ENCODE measurements at regions not wholly inside any gene's neighbourhood (a gene's known extent, or its start where the extent isn't known, plus 50 kb on each side); places are given as distances from the start of the nearest gene placed in this dataset.
A peak's percentile ranks its signal among the peaks of the same experiment; 100 is the strongest.

DNA sequence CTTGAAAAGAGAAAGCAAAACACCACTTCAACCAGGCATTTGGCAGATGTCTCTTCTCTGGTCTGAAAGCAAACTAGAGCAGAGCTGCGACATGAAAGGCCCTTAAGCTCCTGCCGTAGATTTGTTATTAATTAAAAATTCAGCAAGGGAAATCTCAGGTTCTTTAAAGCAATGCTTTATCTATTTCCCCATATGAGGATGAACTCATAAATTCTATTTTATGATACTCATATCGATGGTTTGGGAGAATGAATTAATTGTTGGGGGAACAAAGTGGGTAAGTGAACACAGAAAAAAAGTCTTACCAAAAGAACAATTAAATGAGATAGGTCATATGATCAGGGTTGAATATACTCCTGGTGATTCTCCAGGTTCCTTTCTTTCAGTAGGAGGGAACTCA lies 464.7 kb upstream of the SLC35B3 start:
- Histone ChIP-seq H3K4me1 (ENCODE audit: insufficient read depth, low read length) (no peaks in the 10 kb centered on the region), H4K20me1 (ENCODE audit: insufficient read depth, low read length) (no peaks in the 10 kb centered on the region), H3K9me3 (ENCODE audit: low read length) (no peaks in the 10 kb centered on the region), H3K27ac (ENCODE audit: extremely low read length, insufficient read depth, low read length) (no peak overlapping the region), H2AFZ (ENCODE audit: low read length) (no peak overlapping the region), H3K4me2 (ENCODE audit: low read depth, low read length) (no peak overlapping the region), H3K36me3 (replicated peaks in 1 of 2; ENCODE audit: control insufficient read depth in 1 of 2, insufficient read depth in 2 of 2, low read length in 2 of 2) (no peaks in the 10 kb centered on the region), H3K27me3 (ENCODE audit: control insufficient read depth in 1 of 2, insufficient read depth in 2 of 2, low read length in 2 of 2) (no peaks in the 10 kb centered on the region), H3K9ac (ENCODE audit: insufficient read depth, low read depth, low read length) (no peak overlapping the region), H3K4me3 (replicated peaks in 1 of 3; ENCODE audit: insufficient read depth in 1 of 3, low read depth in 2 of 3, low read length in 3 of 3) (no peak overlapping the region), H3K79me2 (ENCODE audit: insufficient read depth, low read length) (no peaks in the 10 kb centered on the region)
- CTCF ChIA-PET (ENCODE audit: low intra/inter-chr PET ratio, low total read pairs): no interaction called here
- no TSS peak for BruUV-seq (replicated peaks)
- no peak for DNase-seq (ENCODE audit: low spot score)
- POLR2A ChIA-PET: no interaction called here
- ATAC-seq: no peak
- no peak for FAIRE-seq
- intact Hi-C loops (cut with micrococcal nuclease; ENCODE audit: unreplicated experiment): no loop called here
- in situ Hi-C loops (cut with HindIII; ENCODE audit: extremely low pct_ligation_motif_present, low pct_unique_long_range_greater_than_20kb): no loop called here
- TF ChIP-seq ZSCAN12 (CRISPR knock-in tag; IDR thresholded peaks at IDR 0.05): no peak
- TF ChIP-seq ZMYM4 (CRISPR knock-in tag; IDR thresholded peaks at IDR 0.05): no peak
- TF ChIP-seq SMC3 (IDR thresholded peaks at IDR 0.05; ENCODE audit: low read length): no peak
- WGBS (ENCODE audit: low lambda C conversion rate): 24% methylated on average over 3 of the region's 3 CpGs

DNA sequence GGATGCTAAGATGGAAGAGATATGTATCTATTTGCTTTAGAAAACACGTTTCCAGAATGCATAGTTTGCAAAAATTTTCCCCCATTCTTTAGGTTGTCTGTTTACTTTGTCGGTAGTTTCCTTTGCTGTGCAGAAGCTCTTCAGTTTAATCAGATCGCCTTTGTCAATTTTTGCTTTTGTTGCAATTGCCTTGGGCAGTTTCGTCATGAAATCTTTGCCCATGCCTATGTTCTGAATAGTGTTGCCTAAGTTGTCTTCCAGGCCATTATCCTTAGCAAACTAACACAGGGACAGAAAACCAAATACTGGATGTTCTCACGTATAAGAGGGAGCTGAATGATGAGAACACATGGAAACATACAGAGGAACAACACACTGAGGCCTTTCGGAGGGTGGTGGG lies 454.2 kb upstream of the SLC35B3 start:
- in situ Hi-C loops (cut with HindIII; ENCODE audit: extremely low pct_ligation_motif_present, low pct_unique_long_range_greater_than_20kb): no loop called here
- FAIRE-seq (no peak), DNase-seq (ENCODE audit: low spot score) (no peak), ATAC-seq (no peak)
- ChIA-PET CTCF (ENCODE audit: low intra/inter-chr PET ratio, low total read pairs) (no interaction called here), POLR2A (no interaction called here)
- no peaks in the 10 kb centered on the region for H3K79me2 ChIP-seq (ENCODE audit: insufficient read depth, low read length)
- no peaks in the 10 kb centered on the region for H4K20me1 ChIP-seq (ENCODE audit: insufficient read depth, low read length)
- H3K4me1 ChIP-seq (ENCODE audit: insufficient read depth, low read length): no peaks in the 10 kb centered on the region
- intact Hi-C loops (cut with micrococcal nuclease; ENCODE audit: unreplicated experiment): no loop called here
- H3K27me3 ChIP-seq (ENCODE audit: control insufficient read depth in 1 of 2, insufficient read depth in 2 of 2, low read length in 2 of 2): no peaks in the 10 kb centered on the region
- no peak overlapping the region for H3K4me3 ChIP-seq (replicated peaks in 1 of 3; ENCODE audit: insufficient read depth in 1 of 3, low read depth in 2 of 3, low read length in 3 of 3)
- WGBS (ENCODE audit: low lambda C conversion rate): 3% methylated on average over 6 of the region's 6 CpGs
- no peaks in the 10 kb centered on the region for H3K36me3 ChIP-seq (replicated peaks in 1 of 2; ENCODE audit: control insufficient read depth in 1 of 2, insufficient read depth in 2 of 2, low read length in 2 of 2)
- H3K27ac ChIP-seq (ENCODE audit: extremely low read length, insufficient read depth, low read length): no peak overlapping the region
- no peaks in the 10 kb centered on the region for H3K9me3 ChIP-seq (ENCODE audit: low read length)
- TF ChIP-seq, protein P1, sequence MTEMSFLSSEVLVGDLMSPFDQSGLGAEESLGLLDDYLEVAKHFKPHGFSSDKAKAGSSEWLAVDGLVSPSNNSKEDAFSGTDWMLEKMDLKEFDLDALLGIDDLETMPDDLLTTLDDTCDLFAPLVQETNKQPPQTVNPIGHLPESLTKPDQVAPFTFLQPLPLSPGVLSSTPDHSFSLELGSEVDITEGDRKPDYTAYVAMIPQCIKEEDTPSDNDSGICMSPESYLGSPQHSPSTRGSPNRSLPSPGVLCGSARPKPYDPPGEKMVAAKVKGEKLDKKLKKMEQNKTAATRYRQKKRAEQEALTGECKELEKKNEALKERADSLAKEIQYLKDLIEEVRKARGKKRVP (CRISPR knock-in tag; IDR thresholded peaks at IDR 0.05): peak in 1 of 2 experiments; percentile 82; a peak in 2 of 4 replicates
- TF ChIP-seq FOSL2 (CRISPR knock-in tag; IDR thresholded peaks at IDR 0.05): 0 out of 2 replicates have a peak, but pooled peaks have one; percentile 16
- TF ChIP-seq, protein P2, sequence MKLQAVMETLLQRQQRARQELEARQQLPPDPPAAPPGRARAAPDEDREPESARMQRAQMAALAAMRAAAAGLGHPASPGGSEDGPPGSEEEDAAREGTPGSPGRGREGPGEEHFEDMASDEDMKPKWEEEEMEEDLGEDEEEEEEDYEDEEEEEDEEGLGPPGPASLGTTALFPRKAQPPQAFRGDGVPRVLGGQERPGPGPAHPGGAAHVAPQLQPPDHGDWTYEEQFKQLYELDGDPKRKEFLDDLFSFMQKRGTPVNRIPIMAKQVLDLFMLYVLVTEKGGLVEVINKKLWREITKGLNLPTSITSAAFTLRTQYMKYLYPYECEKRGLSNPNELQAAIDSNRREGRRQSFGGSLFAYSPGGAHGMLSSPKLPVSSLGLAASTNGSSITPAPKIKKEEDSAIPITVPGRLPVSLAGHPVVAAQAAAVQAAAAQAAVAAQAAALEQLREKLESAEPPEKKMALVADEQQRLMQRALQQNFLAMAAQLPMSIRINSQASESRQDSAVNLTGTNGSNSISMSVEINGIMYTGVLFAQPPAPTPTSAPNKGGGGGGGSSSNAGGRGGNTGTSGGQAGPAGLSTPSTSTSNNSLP (IDR thresholded peaks at IDR 0.05; ENCODE audit: low read depth, low read length): no peak
- TF ChIP-seq MEIS1 (CRISPR knock-in tag; IDR thresholded peaks at IDR 0.05; ENCODE audit: borderline replicate concordance): no peak
- no peak overlapping the region for H3K9ac ChIP-seq (ENCODE audit: insufficient read depth, low read depth, low read length)
- H3K4me2 ChIP-seq (ENCODE audit: low read depth, low read length): no peak overlapping the region
- no TSS peak for BruUV-seq (replicated peaks)
- no peak overlapping the region for H2AFZ ChIP-seq (ENCODE audit: low read length)

Measured in HepG2 (cell line).